ENCODE measurements at regions not wholly inside any gene's neighbourhood (a gene's known extent, or its start where the extent isn't known, plus 50 kb on each side); places are given as distances from the start of the nearest gene placed in this dataset.

DNA sequence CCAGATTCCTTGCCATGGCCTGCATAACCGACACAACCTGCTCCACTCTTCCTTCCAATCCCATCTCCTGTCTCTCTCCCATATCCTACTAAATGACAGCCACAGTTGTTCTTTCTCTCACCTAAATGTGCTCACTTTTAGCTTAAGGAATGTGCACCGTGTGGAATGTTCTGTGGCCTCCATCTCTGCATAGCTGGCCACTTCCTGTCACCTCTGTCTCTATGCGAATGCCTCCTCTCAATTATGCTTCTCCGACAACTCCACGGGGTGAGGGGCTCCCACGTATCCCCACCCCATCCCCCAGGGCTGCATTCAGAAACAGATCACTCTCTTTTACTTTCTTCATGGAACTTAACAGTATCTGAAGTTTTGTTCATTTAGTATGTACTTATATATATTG is 110.7 kb downstream of the RAB18 start:
- Mint-ChIP-seq H3K9me3 (ENCODE audit: unreplicated experiment) (no peaks in the 10 kb centered on the region), H3K27me3 (ENCODE audit: unreplicated experiment) (peaks cover 2% of the 10 kb centered on the region), H3K36me3 (ENCODE audit: unreplicated experiment) (no peaks in the 10 kb centered on the region), H3K27ac (ENCODE audit: unreplicated experiment) (no peak overlapping the region), H3K4me1 (ENCODE audit: unreplicated experiment) (peaks cover 36% of the 10 kb centered on the region), H3K4me3 (ENCODE audit: unreplicated experiment) (no peak overlapping the region)
- no peak for TF ChIP-seq CTCF (IDR thresholded peaks at IDR 0.05)
- DNase-seq (ENCODE audit: extremely low spot score, unreplicated experiment): no peak

DNA sequence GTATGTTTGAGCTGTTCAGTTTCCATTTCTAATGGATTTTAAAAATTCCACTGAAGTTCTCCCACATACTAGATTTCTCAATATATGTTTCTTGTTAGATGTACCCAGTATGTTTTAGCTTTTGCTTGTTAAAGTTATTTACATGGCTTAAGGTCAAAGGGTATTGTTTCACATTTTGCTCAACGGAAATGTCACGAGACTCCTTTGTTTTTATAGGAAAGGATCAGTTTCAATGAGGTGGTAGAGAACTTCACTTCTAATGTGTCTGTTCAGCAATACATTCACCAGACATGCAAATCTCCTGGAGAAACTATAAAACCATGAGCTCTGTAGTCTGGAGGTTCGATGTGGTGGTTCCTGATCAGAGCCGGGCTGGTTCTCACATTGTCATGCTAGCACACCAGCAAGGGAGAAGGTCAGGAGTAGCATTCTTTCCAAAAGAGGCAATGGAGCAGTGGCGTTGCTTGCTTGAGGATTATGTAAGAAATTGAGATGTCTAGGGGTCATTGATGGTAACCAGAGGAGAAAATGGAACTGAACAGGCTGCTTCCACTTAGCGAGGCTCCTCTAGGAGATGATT is 114.0 kb downstream of the RAB18 start:
- no peak overlapping the region for H3K4me3 Mint-ChIP-seq (ENCODE audit: unreplicated experiment)
- no peak for TF ChIP-seq CTCF (IDR thresholded peaks at IDR 0.05)
- H3K9me3 Mint-ChIP-seq (ENCODE audit: unreplicated experiment): no peaks in the 10 kb centered on the region
- no peak overlapping the region for H3K27ac Mint-ChIP-seq (ENCODE audit: unreplicated experiment)
- peaks cover 2% of the 10 kb centered on the region for H3K27me3 Mint-ChIP-seq (ENCODE audit: unreplicated experiment)
- no peaks in the 10 kb centered on the region for H3K36me3 Mint-ChIP-seq (ENCODE audit: unreplicated experiment)
- H3K4me1 Mint-ChIP-seq (ENCODE audit: unreplicated experiment): peaks cover 49% of the 10 kb centered on the region
- no peak for DNase-seq (ENCODE audit: extremely low spot score, unreplicated experiment)

- no peak for DNase-seq (ENCODE audit: extremely low spot score, unreplicated experiment)
- no peaks in the 10 kb centered on the region for H3K36me3 Mint-ChIP-seq (ENCODE audit: unreplicated experiment)
- H3K27ac Mint-ChIP-seq (ENCODE audit: unreplicated experiment): no peak overlapping the region
- no peak overlapping the region for H3K4me3 Mint-ChIP-seq (ENCODE audit: unreplicated experiment)
- peaks cover 2% of the 10 kb centered on the region for H3K27me3 Mint-ChIP-seq (ENCODE audit: unreplicated experiment)
- no peak for TF ChIP-seq CTCF (IDR thresholded peaks at IDR 0.05)
- H3K9me3 Mint-ChIP-seq (ENCODE audit: unreplicated experiment): no peaks in the 10 kb centered on the region
- peaks cover 49% of the 10 kb centered on the region for H3K4me1 Mint-ChIP-seq (ENCODE audit: unreplicated experiment)
Observed at GRCh38 chr10:27618906-27619305, 114.8 kb downstream of the RAB18 start.

- H3K9me3 Mint-ChIP-seq (ENCODE audit: unreplicated experiment): no peaks in the 10 kb centered on the region
- no peak for TF ChIP-seq CTCF (IDR thresholded peaks at IDR 0.05)
- peaks cover 2% of the 10 kb centered on the region for H3K27me3 Mint-ChIP-seq (ENCODE audit: unreplicated experiment)
- no peak overlapping the region for H3K4me3 Mint-ChIP-seq (ENCODE audit: unreplicated experiment)
- peaks cover 49% of the 10 kb centered on the region for H3K4me1 Mint-ChIP-seq (ENCODE audit: unreplicated experiment)
- no peak overlapping the region for H3K27ac Mint-ChIP-seq (ENCODE audit: unreplicated experiment)
- no peak for DNase-seq (ENCODE audit: extremely low spot score, unreplicated experiment)
- H3K36me3 Mint-ChIP-seq (ENCODE audit: unreplicated experiment): no peaks in the 10 kb centered on the region
Observed at GRCh38 chr10:27619329-27619728, 115.2 kb downstream of the RAB18 start.

DNA sequence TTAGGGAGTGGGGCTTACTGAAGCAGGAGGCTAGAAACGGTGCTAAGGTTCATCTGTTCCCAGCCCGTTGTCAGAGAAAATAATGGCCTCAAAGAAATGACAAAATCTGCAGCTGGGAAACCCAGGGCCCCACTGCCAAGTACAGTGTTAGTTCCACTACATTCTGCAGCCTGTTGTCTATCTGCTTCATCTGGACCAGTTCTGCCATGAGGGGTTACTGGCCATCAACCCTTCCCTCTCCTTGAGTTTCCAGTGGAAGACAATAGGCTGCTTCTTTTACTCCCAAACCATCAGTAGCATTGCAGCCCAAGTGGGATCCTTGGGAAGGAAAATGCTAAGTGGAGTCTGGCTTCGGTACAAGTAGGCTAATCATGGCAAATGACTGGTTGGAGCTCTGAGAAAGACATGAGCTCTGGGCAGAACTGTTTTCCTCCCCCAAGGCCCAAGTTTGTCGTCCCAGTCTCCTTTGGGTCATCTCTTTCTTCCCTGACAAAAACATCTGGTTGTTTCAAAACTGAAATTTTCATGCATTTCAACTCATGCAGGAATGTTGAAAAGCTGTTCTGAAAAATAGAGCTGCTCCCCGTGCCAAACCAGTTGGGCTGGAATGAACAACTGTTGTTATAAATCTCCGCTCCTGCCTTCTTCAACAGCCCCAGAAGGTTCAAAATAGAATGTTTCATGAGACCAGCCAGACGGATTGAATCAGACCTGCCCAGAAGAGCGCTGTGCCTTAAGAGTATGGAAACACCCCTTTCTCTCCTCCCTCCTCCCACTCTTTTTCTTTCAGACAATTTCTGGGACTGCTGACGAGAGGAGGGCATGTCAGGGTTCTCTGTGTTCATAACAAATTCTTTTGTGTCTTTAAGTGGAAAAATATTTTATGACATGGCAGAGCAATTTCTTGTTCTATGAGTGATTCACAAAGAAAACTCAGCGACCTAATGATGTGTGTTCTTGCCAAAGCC is 116.6 kb downstream of the RAB18 start:
- DNase-seq (ENCODE audit: extremely low spot score, unreplicated experiment): no peak
- peak overlapping the region; percentile 44 for H3K4me3 Mint-ChIP-seq (ENCODE audit: unreplicated experiment)
- TF ChIP-seq CTCF (IDR thresholded peaks at IDR 0.05): no peak
- peaks cover 48% of the 10 kb centered on the region for H3K4me1 Mint-ChIP-seq (ENCODE audit: unreplicated experiment)
- H3K27me3 Mint-ChIP-seq (ENCODE audit: unreplicated experiment): no peaks in the 10 kb centered on the region
- peak overlapping the region; percentile 86 for H3K27ac Mint-ChIP-seq (ENCODE audit: unreplicated experiment)
- H3K36me3 Mint-ChIP-seq (ENCODE audit: unreplicated experiment): no peaks in the 10 kb centered on the region
- H3K9me3 Mint-ChIP-seq (ENCODE audit: unreplicated experiment): no peaks in the 10 kb centered on the region
